A673 (cell line): ENCODE measurements at regions not wholly inside any gene's neighbourhood (a gene's known extent, or its start where the extent isn't known, plus 50 kb on each side); places are given as distances from the start of the nearest gene placed in this dataset.

Experiments used
- EZH2 ChIP-seq: fragments of 200-600 bp; sonication (generic); IDR thresholded peaks from 2 replicates; pipeline ENCODE4 v1.6.1; 2017; ENCODE audit warnings: borderline replicate concordance, low read depth, mild to moderate bottlenecking, mixed read lengths, antibody characterized with exemption, low read length; ENCODE audit not compliant: poor library complexity, severe bottlenecking
- TF ChIP-seq, protein P1 (sequence below): fragments of 300-800, 200-600 bp; sonication (generic); conservative IDR thresholded peaks from 2 replicates; pipeline ENCODE4 v1.5.1; 2017; ENCODE audit warnings: low read depth, mild to moderate bottlenecking, antibody characterized with exemption, low read length, moderate library complexity, mixed read lengths

DNA sequence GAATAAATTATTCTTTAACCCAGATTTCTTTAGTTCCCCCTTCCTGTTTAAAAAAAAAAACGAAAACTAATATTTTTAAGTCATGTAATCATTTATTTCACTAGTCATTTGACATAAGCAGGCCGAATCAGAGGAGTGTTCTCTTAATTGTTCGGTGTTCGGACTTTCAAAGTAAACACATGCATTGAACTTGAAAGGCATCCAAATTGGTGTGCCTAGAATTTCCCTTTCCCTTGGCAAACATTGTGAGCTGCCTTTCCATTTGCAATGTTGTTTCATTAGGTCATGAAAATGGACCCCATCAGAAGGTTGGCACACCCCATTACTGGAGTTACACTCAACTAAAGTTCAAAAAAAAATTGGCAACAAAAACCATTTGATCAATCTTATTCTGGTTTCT lies 283.0 kb upstream of the MARCKS start:
- TF ChIP-seq, protein P1, sequence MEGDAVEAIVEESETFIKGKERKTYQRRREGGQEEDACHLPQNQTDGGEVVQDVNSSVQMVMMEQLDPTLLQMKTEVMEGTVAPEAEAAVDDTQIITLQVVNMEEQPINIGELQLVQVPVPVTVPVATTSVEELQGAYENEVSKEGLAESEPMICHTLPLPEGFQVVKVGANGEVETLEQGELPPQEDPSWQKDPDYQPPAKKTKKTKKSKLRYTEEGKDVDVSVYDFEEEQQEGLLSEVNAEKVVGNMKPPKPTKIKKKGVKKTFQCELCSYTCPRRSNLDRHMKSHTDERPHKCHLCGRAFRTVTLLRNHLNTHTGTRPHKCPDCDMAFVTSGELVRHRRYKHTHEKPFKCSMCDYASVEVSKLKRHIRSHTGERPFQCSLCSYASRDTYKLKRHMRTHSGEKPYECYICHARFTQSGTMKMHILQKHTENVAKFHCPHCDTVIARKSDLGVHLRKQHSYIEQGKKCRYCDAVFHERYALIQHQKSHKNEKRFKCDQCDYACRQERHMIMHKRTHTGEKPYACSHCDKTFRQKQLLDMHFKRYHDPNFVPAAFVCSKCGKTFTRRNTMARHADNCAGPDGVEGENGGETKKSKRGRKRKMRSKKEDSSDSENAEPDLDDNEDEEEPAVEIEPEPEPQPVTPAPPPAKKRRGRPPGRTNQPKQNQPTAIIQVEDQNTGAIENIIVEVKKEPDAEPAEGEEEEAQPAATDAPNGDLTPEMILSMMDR: no peak
- TF ChIP-seq EZH2: no peak
